ENCODE measurements at regions not wholly inside any gene's neighbourhood (a gene's known extent, or its start where the extent isn't known, plus 50 kb on each side); places are given as distances from the start of the nearest gene placed in this dataset.

GRCh38 chr9:14993901-14994554 lies 83.8 kb upstream of the FREM1 start:
- TF ChIP-seq EZH2 (IDR thresholded peaks at IDR 0.05; ENCODE audit: insufficient read depth, low read length) (no peak), CTCF (IDR thresholded peaks at IDR 0.05; ENCODE audit: insufficient read depth, low read depth, low read length) (no peak)
